GM19043 (cell line): ENCODE measurements at regions not wholly inside any gene's neighbourhood (a gene's known extent, or its start where the extent isn't known, plus 50 kb on each side); places are given as distances from the start of the nearest gene placed in this dataset.
A peak's percentile ranks its signal among the peaks of the same experiment; 100 is the strongest.

Experiments used
- ATAC-seq: cut with Tn5 transposase; IDR thresholded peaks from one replicate; pipeline ENCODE4 v1.9.1; 2021; ENCODE audit warnings: low read depth; ENCODE audit not compliant: unreplicated experiment

- ATAC-seq: no peak
Observed at GRCh38 chr5:68352166-68352565, 136.6 kb downstream of the PIK3R1 start.

- no peak for ATAC-seq
Observed at GRCh38 chr5:68353605-68354004, 138.0 kb downstream of the PIK3R1 start.

- ATAC-seq: no peak
Observed at GRCh38 chr5:68354315-68354714, 138.8 kb downstream of the PIK3R1 start.

DNA sequence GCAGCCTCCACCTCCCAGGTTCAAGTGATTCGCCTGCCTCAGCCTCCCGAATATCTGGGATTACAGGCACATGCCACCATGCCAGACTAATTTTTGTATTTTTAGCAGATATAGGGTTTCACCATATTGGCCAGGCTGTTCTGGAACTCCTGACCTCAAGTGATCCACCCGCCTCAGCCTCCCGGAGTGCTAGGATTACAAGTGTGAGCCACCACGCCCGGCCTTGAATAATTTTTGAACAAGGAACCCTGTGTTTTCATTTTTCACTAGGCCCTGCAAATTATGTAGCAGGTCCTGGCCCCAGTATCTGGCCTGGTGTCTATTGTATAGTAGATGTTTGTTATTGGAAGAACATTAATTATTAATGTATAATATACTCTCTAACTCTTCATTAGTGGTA lies 140.7 kb downstream of the PIK3R1 start:
- no peak for ATAC-seq

GRCh38 chr5:68356623-68357022 lies 141.1 kb downstream of the PIK3R1 start:
- no peak for ATAC-seq

- ATAC-seq: no peak
Observed at GRCh38 chr5:68359699-68360098, 144.1 kb downstream of the PIK3R1 start.

DNA sequence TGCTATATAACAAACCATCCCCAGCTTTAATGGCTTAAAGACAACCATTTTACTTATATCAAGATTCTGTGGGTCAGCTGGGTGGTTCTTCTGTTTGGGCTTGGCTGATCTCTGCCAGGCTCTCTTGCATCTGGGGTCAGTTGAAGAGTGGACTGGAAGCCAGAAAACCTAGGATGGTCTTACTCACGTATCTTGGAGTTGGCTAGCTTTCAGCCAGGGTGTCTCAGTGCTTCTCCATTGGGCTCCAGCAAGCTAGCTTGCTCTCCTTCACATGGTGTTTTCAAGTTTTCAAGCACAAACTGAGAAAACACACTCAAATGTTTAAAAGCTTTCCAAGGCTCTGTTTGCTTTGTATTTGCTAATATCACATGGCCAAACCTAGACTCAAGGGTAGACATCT lies 146.8 kb downstream of the PIK3R1 start:
- ATAC-seq: no peak

GRCh38 chr5:68365889-68366288 lies 150.3 kb downstream of the PIK3R1 start:
- no peak for ATAC-seq

DNA sequence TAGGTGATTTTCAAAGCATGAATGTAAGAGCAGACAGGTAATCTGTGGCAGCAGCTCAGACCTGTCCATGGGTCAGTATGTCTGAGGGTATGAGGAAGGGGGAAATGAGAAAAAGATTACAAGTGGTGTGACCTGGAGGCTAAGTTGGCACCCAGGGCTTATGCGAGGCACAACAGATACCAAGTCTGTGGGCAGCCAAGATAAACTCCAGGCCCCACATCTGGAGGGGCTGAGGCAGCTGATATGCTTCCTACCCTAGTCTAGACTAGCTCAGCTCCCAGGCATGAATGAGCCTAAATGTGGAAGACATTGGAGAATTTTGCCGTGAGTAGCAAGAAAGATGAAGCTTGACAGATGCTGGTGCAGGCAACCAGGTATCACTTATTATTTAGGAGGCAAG lies 151.7 kb downstream of the PIK3R1 start:
- ATAC-seq: no peak

DNA sequence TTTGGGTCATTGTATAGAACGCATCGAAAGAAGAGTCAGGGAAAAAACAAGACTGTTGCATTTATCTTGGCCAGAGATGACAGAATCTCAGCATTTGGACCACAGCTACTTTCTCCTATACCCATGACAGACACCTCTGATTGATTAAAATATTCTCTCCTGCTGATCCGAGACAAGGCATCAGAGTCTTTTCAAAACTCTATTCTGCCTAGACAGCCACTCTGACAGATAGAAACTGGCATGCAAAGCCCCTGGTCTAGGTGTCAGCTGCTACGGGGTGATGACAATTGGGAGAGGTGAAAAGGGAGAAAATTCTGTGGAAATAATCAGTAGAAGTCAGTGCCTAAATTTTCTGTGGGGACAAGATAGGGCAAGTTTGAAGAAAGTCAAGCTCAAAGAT lies 152.2 kb downstream of the PIK3R1 start:
- ATAC-seq: no peak

- ATAC-seq: no peak
Observed at GRCh38 chr5:68368311-68369022, 152.9 kb downstream of the PIK3R1 start.

DNA sequence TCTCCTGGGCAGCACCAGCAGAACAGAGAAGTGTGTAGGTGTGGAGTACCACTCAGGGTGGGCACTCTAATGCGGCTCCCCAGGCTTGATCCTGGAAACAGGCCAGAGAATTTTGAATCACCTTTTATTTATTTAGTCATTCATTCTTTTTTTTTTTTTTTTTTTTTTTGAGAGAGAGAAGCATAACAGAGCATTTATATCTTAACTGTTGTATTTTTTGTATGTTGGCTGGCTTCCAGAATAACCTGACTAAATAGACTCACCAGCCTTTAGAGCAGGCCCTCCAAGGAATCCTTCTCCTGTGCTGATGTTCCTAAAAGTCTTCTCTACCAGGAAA lies 153.4 kb downstream of the PIK3R1 start:
- peak; percentile 5 for ATAC-seq

GRCh38 chr5:68369457-68370125 lies 154.0 kb downstream of the PIK3R1 start:
- ATAC-seq: peak; percentile 83

GRCh38 chr5:68370196-68370595 lies 154.6 kb downstream of the PIK3R1 start:
- ATAC-seq: no peak

- no peak for ATAC-seq
Observed at GRCh38 chr5:68371607-68372006, 156.1 kb downstream of the PIK3R1 start.

DNA sequence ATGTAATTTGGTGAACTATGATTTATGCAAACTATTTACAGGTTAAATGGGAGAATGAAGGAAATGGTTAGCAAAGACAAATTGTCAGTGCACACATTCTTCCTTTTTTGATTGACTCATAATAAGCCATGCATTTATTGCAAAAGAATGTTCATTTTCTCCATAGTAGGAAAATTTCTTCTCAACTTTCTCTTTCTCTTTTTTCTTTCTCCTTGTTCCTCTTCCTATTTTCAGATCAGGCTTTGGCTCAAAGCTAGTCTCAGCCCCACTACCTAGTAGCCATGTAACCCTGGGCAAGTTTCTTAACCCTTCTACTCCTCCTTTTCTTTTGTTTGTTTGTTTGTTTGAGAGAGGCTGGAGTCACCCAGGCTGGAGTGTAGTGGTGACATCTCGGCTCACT lies 156.6 kb downstream of the PIK3R1 start:
- no peak for ATAC-seq

DNA sequence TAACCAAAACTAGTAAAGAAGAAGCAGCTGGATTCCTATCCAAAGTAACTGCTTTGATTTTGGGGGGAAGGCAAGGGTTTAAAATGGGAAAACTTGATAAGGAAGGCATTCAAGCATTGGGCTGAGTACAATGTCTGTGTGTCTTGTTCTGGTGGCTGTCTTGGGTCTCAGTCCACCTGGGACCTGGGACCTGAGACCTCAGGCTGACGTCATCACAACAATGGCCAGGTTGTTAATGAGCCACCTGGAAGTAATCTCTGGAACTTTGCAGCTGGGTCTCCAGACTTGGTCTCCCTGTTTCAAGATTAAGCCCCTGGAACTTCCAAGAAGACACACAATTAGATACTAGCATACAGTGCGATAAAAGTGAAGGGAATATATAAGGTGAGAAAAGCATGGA lies 157.5 kb downstream of the PIK3R1 start:
- no peak for ATAC-seq

- no peak for ATAC-seq
Observed at GRCh38 chr5:68374796-68375518, 159.4 kb downstream of the PIK3R1 start.

- ATAC-seq: no peak
Observed at GRCh38 chr5:68375540-68375939, 160.0 kb downstream of the PIK3R1 start.

DNA sequence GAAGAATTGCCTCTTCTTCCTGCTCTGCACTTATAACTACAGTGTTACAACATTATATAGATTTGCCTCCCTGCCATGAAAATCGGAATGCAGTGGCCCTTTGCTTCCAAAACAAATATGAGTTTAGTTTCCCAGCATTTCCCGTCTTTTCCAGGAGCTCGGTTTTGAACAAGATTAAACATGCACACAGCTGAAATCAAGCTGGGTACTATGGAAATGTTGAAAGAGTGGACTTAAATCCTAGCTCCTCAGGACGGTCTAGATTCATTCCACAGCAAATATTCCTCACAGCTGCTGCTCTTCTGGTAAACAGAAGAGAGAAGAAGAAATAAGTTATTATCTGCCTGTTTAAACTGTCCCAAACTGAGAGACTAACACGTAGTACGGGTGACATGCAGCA lies 161.4 kb downstream of the PIK3R1 start:
- no peak for ATAC-seq

DNA sequence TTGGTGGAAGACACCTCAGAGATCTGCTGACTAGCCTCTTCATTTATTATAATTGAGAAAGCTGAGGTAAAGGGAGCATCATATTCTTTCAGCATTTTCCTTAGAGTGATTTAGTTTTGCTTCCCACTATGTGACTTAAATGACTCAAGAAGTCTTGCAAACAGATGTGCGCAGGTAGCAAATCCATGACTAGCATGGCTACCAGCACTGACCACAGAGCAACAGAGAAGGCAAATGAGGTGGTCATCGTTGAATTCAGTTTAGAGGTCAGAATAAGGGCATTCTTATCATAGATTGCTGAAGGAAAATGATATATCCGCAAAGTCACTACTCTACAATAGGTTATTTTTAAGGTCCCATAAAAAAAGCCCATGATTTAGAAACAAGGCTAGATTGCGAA lies 162.2 kb downstream of the PIK3R1 start:
- ATAC-seq: no peak
